ENCODE measurements at regions not wholly inside any gene's neighbourhood (a gene's known extent, or its start where the extent isn't known, plus 50 kb on each side); places are given as distances from the start of the nearest gene placed in this dataset.

GRCh38 chr3:88742106-88742505 is 365.3 kb upstream of the EPHA3 start:
- H2AFZ ChIP-seq (ENCODE audit: low read length), result no peak overlapping the region
- no peaks in the 10 kb centered on the region for H3K79me1 ChIP-seq (ENCODE audit: low read depth, low read length)
- no peak overlapping the region for H4K8ac ChIP-seq (ENCODE audit: extremely low read depth, insufficient read depth, low read length)
- TF ChIP-seq SIX5 (IDR thresholded peaks at IDR 0.05; ENCODE audit: low read depth, low read length), result no peak
- TF ChIP-seq CTBP2 (IDR thresholded peaks at IDR 0.05; ENCODE audit: borderline replicate concordance, insufficient read depth, insufficient read length, low read length), result no peak
- no peak for TF ChIP-seq SIRT6 (IDR thresholded peaks at IDR 0.05; ENCODE audit: low read length)
- TF ChIP-seq EZH2 (IDR thresholded peaks at IDR 0.05; ENCODE audit: low read depth, low read length, severe bottlenecking), result no peak
- no peak for TF ChIP-seq E2F6 (IDR thresholded peaks at IDR 0.05)
- TF ChIP-seq ASH2L (IDR thresholded peaks at IDR 0.05; ENCODE audit: low read length), result no peak
- TF ChIP-seq TBP (IDR thresholded peaks at IDR 0.05; ENCODE audit: low read depth, low read length), result no peak
- TF ChIP-seq BACH1 (IDR thresholded peaks at IDR 0.05; ENCODE audit: low read length), result no peak
- no peak for TF ChIP-seq SUZ12 (IDR thresholded peaks at IDR 0.05; ENCODE audit: low read length)
- H4K5ac ChIP-seq (ENCODE audit: insufficient read length, low read depth, low read length), result no peak overlapping the region
- H2BK120ac ChIP-seq (replicated peaks; ENCODE audit: low read depth, low read length), result no peak overlapping the region
- no peak for DNase-seq (ENCODE audit: low read depth in 1 of 2, low spot score in 2 of 2)
- H3K18ac ChIP-seq (ENCODE audit: extremely low read depth, low read length), result no peak overlapping the region
- no peaks in the 10 kb centered on the region for H4K20me1 ChIP-seq (replicated peaks in 1 of 2; ENCODE audit: control insufficient read depth in 1 of 2, insufficient read depth in 2 of 2, low read length in 2 of 2)
- H3K36me3 ChIP-seq (ENCODE audit: control insufficient read depth in 2 of 4, insufficient read depth in 4 of 4, low read length in 3 of 4), result no peaks in the 10 kb centered on the region
- ChIA-PET POLR2A (ENCODE audit: partially characterized antibody) (no interaction called here), CTCF (ENCODE audit: partially characterized antibody) (no interaction called here)
- no peak overlapping the region for H3K27ac ChIP-seq (ENCODE audit: low read depth, low read length)
- no peak overlapping the region for H4K91ac ChIP-seq (replicated peaks; ENCODE audit: insufficient read length, low read length)
- no peak overlapping the region for H3K4ac ChIP-seq (replicated peaks; ENCODE audit: insufficient read length, low read depth, low read length)
- no peak overlapping the region for H2BK20ac ChIP-seq (ENCODE audit: low read length)
- H3K9ac ChIP-seq (replicated peaks in 1 of 4; ENCODE audit: extremely low read depth in 1 of 4, low read depth in 3 of 4, low read length in 3 of 4), result no peak overlapping the region
- no peaks in the 10 kb centered on the region for H3K27me3 ChIP-seq (replicated peaks in 1 of 4; ENCODE audit: control insufficient read depth in 3 of 4, extremely low read depth in 1 of 4, insufficient read depth in 3 of 4, low read length in 3 of 4)
- H3K56ac ChIP-seq (replicated peaks; ENCODE audit: insufficient read length, low read depth, low read length), result no peak overlapping the region
- no peak overlapping the region for H3K4me2 ChIP-seq (ENCODE audit: insufficient read depth in 1 of 2, low read depth in 2 of 2, low read length in 2 of 2)
- H2BK15ac ChIP-seq (ENCODE audit: low read length), result no peak overlapping the region
- no peak overlapping the region for H2BK12ac ChIP-seq (ENCODE audit: low read depth, low read length)
- no peaks in the 10 kb centered on the region for H3K79me2 ChIP-seq (ENCODE audit: control insufficient read depth in 1 of 2, insufficient read depth in 2 of 2, low read length in 2 of 2)
- no peak overlapping the region for H2AK5ac ChIP-seq (ENCODE audit: low read depth, low read length)
- H3K9me3 ChIP-seq (ENCODE audit: insufficient read depth in 2 of 2, low read depth in 1 of 2, low read length in 1 of 2), result no peaks in the 10 kb centered on the region
- no peak overlapping the region for H3K4me3 ChIP-seq (ENCODE audit: extremely low read depth in 1 of 4, insufficient read depth in 2 of 4, low read depth in 3 of 4, low read length in 4 of 4)
- no peaks in the 10 kb centered on the region for H3K23me2 ChIP-seq (ENCODE audit: low read depth, low read length)
- no peak for FAIRE-seq
- no peak overlapping the region for H2BK5ac ChIP-seq (ENCODE audit: low read depth, low read length)
- H3K14ac ChIP-seq (ENCODE audit: insufficient read length), result no peak overlapping the region
- H3K23ac ChIP-seq (ENCODE audit: insufficient read length), result no peak overlapping the region
- H3K4me1 ChIP-seq (replicated peaks in 1 of 4; ENCODE audit: control insufficient read depth in 3 of 4, insufficient read depth in 4 of 4, low read length in 3 of 4), result no peaks in the 10 kb centered on the region

Measured in H1 (cell line).